ENCODE measurements at regions not wholly inside any gene's neighbourhood (a gene's known extent, or its start where the extent isn't known, plus 50 kb on each side); places are given as distances from the start of the nearest gene placed in this dataset.
"Not testable (repeated sequence)": the region's sequence is repeated elsewhere in the genome, so short reads cannot be mapped to it uniquely, and the experiment has no call there.

- DNase-seq: no peak
Measured at GRCh38 chr4:60938621-60939020, 261.5 kb upstream of the ADGRL3 start.

- no peak for DNase-seq
Measured at GRCh38 chr4:60944060-60944459, 256.1 kb upstream of the ADGRL3 start.

GRCh38 chr4:60945641-60946040 is 254.5 kb upstream of the ADGRL3 start:
- DNase-seq: no peak

GRCh38 chr4:60948008-60948407 is 252.1 kb upstream of the ADGRL3 start:
- no peak for DNase-seq

- no peak for DNase-seq
Measured at GRCh38 chr4:60952921-60953320, 247.2 kb upstream of the ADGRL3 start.

GRCh38 chr4:60953826-60954225 is 246.3 kb upstream of the ADGRL3 start:
- no peak for DNase-seq

- DNase-seq: no peak
Measured at GRCh38 chr4:60962286-60962685, 237.8 kb upstream of the ADGRL3 start.

- no peak for DNase-seq
Measured at GRCh38 chr4:60981534-60981933, 218.6 kb upstream of the ADGRL3 start.

GRCh38 chr4:60989141-60989540 is 211.0 kb upstream of the ADGRL3 start:
- DNase-seq: no peak

GRCh38 chr4:60992037-60992436 is 208.1 kb upstream of the ADGRL3 start:
- DNase-seq: no peak

- no peak for DNase-seq
Measured at GRCh38 chr4:61003301-61003700, 196.8 kb upstream of the ADGRL3 start.

- no peak for DNase-seq
Measured at GRCh38 chr4:61004651-61005170, 195.4 kb upstream of the ADGRL3 start.

- no peak for DNase-seq
Measured at GRCh38 chr4:61011051-61011450, 189.1 kb upstream of the ADGRL3 start.

- not testable (repeated sequence) for DNase-seq
Measured at GRCh38 chr4:61011936-61012335, 188.2 kb upstream of the ADGRL3 start.

GRCh38 chr4:61024610-61025009 is 175.5 kb upstream of the ADGRL3 start:
- no peak for DNase-seq

- no peak for DNase-seq
Measured at GRCh38 chr4:61027939-61028338, 172.2 kb upstream of the ADGRL3 start.

- DNase-seq: no peak
Measured at GRCh38 chr4:61036071-61036684, 163.9 kb upstream of the ADGRL3 start.

- no peak for DNase-seq
Measured at GRCh38 chr4:61041527-61041926, 158.6 kb upstream of the ADGRL3 start.

- no peak for DNase-seq
Measured at GRCh38 chr4:61044837-61045236, 155.3 kb upstream of the ADGRL3 start.

- no peak for DNase-seq
Measured at GRCh38 chr4:61049018-61049417, 151.1 kb upstream of the ADGRL3 start.

- no peak for DNase-seq
Measured at GRCh38 chr4:61067381-61067780, 132.7 kb upstream of the ADGRL3 start.

GRCh38 chr4:61068060-61068459 is 132.1 kb upstream of the ADGRL3 start:
- no peak for DNase-seq

GRCh38 chr4:61068745-61069144 is 131.4 kb upstream of the ADGRL3 start:
- no peak for DNase-seq

- DNase-seq: no peak
Measured at GRCh38 chr4:61070269-61070668, 129.9 kb upstream of the ADGRL3 start.

- no peak for DNase-seq
Measured at GRCh38 chr4:61079427-61079826, 120.7 kb upstream of the ADGRL3 start.

Data from GDM1 (cell line).